ENCODE measurements at regions not wholly inside any gene's neighbourhood (a gene's known extent, or its start where the extent isn't known, plus 50 kb on each side); places are given as distances from the start of the nearest gene placed in this dataset.

DNA sequence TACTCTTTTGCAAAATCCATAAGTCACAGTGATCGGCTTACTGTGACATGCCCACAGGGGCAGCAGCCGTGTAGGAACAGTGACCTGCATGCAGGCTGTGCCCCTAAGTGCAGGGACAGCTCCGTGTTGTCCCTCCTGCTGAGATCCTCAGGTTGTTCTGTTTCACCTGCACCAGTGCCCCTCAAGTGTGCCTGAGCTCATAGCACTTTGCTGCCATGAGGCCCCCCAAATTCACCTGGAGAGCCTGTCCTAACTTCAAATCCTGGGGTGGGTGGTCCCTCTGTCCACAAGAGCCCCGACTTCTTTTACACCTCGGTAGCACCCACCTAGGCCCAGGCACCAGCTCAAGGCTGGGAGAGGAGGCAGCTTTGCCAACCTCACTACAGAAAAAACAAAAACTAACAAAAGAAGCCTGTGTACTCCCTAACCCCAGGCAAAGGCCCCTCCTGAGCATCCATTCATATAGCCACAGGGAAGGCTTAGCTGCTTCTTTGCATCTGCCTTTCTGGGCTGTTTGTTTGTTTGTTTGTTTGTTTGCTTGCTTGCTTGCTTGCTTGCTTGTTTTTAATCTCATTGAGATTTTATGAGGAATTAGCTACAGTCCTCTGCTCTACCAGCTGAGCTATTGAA is 214.5 kb downstream of the AUH start:
- TF ChIP-seq, protein P1, sequence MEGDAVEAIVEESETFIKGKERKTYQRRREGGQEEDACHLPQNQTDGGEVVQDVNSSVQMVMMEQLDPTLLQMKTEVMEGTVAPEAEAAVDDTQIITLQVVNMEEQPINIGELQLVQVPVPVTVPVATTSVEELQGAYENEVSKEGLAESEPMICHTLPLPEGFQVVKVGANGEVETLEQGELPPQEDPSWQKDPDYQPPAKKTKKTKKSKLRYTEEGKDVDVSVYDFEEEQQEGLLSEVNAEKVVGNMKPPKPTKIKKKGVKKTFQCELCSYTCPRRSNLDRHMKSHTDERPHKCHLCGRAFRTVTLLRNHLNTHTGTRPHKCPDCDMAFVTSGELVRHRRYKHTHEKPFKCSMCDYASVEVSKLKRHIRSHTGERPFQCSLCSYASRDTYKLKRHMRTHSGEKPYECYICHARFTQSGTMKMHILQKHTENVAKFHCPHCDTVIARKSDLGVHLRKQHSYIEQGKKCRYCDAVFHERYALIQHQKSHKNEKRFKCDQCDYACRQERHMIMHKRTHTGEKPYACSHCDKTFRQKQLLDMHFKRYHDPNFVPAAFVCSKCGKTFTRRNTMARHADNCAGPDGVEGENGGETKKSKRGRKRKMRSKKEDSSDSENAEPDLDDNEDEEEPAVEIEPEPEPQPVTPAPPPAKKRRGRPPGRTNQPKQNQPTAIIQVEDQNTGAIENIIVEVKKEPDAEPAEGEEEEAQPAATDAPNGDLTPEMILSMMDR (IDR thresholded peaks at IDR 0.05) = no peak
- TF ChIP-seq SIN3A (IDR thresholded peaks at IDR 0.05; ENCODE audit: borderline replicate concordance, insufficient read depth, low read depth, low read length) = no peak
- TF ChIP-seq REST (IDR thresholded peaks at IDR 0.05; ENCODE audit: insufficient read depth in 1 of 2, low read depth in 2 of 2, low read length in 1 of 2) = no peak
